ENCODE measurements at regions not wholly inside any gene's neighbourhood (a gene's known extent, or its start where the extent isn't known, plus 50 kb on each side); places are given as distances from the start of the nearest gene placed in this dataset.
"Not testable (repeated sequence)": the region's sequence is repeated elsewhere in the genome, so short reads cannot be mapped to it uniquely, and the experiment has no call there.

DNA sequence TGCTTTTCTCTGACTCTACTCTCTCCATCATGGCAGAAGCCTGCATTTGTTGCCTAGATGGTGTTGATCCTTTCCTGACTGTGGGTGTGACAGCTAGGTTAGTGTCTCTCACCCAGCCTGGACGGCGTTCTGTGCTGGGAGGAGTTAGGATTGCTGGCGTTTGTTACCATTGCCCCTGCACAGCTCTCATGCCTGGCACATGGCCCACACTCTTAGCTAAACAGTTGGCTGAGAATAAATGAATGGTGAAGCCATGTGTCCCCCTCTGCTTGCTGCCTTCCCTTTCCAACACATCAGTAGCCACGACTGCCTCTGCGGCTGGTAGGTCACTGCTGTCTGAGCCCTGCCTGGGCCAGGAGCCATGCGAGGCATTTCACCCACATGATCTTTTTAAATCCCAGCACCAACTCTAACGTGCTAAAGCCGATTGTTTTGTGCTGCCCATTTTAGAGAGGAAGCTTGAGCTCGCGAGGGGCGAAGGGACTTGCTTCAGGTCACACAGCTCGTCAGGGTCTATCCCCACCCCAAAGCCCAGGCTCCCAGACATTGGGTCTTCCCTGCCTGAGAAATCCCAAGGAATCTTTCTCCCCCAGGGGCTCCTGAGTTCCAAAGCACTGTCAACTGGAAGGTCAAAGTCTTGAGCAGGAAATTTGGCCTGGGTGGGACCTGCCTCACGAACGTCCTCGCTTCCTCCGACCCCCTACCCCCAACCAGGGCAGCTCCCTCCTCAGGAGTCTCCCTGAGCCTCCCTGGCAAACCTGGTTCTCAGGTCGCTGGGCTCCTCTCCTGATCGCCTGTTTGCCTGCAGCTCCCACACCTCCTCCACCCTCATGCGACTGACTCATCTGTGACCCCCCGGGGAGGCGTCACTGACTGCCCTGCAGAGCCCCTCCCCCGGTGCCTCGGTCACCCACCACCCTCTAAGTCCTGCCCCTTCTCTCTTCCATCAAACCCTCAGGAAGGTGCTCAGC is 271.7 kb upstream of the C1orf174 start:
- DNase-seq (ENCODE audit: low read depth), result no peak

DNA sequence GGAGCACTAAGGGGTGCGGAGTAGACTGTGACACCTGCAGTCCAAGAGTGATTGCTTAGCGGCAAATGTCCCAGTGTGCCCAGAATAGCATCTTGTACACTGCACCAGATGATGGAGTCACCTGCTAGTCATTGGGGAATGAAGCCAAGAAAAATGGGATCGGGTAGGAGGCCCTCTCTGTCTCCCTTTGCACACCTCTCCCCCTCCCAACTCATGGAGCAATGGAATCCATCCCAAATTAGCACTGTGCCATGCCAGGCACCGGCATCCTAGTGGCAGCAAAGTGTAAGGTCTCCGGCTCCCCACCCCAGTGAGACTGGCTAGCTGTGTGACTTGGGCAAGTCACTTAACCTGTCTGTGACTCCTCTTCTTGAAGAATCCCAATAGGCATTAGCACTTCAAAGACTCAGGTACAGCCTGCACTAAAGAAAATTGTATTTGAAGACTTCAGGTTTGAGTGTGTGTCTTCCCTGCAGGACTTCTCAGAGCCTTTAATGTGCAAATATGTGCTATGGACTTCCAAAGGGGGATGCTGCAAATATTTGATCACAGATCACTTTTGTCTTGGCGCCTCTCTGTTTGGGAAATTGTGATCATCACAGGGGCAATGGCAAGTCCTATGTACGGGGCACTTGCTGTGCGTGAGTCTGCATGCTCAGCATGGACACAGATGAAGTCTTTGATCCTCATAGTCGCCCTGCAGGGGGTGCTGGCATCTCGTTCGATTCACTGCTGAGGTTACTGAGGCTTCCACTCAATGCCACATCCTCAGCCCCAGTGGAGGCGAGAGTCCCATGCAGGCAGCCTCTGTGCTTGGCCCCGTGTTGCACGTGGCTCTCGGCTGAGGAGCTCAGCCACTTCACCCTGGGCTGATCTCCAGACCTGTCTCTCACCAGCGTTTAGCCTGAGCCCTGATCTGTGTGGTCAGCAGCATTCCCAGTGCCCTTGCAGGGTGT is 272.9 kb upstream of the C1orf174 start:
- DNase-seq (ENCODE audit: low read depth), result no peak

DNA sequence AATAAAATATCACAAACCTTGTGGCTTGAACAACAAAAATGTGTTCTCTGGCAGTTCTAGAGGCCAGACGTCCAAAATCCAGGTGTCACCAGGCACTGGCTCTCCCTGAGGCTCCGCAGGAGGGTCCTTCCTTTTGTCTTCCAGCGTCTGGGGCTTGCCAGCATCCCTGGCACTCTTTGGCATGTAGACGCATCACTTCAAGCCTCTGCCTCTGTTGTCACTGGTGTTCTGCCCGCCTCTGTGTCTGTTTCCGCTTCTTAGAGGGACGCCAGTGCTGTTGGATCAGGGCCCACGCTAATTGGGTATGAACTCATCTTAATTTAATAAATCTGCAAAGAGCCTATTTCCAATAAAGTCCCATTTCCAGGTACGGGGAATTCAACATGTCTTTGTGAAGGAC is 273.7 kb upstream of the C1orf174 start:
- DNase-seq (ENCODE audit: low read depth), result no peak

DNA sequence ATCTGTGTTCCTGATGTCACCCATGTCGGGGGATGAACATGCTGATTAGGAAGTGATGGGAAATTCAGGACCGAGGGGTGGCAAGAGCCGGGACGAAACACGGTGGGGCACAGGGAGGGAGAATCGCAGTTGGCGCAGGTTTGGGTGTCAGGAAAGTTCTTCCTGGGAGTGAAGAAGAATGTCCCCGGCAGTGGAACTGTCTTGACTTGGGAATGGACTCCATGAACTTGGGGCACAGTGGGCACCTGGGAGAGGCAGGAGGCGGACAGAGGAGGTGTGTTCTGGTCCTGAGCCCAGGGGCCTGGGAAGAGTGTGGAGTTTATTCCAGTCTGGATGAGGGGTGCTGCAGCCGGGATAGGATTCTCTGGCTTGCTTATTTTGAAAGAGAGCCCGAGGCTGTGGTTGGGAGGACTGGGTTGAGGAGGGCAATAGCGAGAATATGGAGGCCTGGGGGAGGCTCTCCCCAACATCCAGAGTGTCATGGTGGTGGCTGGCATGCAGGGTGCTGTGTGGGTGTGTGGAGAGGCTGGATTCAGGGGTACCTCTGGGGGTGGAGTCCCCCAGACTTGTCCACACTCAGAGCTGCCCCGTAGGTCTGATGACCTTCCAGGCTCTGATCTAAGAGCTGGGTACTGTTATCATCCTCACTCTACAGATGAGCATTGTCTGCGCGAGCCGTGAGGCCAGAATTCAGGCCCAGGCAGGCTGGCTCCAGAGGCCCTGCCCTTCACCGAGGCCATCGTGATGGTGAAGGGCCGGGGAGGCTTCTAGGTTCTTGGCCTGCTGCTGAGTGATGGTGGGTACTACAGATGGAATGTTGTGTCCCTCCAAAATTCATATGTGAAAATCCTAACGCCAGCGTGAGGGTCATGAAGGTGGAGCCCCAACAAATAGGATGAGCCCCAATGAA is 274.5 kb upstream of the C1orf174 start:
- no peak for DNase-seq (ENCODE audit: low read depth)

DNA sequence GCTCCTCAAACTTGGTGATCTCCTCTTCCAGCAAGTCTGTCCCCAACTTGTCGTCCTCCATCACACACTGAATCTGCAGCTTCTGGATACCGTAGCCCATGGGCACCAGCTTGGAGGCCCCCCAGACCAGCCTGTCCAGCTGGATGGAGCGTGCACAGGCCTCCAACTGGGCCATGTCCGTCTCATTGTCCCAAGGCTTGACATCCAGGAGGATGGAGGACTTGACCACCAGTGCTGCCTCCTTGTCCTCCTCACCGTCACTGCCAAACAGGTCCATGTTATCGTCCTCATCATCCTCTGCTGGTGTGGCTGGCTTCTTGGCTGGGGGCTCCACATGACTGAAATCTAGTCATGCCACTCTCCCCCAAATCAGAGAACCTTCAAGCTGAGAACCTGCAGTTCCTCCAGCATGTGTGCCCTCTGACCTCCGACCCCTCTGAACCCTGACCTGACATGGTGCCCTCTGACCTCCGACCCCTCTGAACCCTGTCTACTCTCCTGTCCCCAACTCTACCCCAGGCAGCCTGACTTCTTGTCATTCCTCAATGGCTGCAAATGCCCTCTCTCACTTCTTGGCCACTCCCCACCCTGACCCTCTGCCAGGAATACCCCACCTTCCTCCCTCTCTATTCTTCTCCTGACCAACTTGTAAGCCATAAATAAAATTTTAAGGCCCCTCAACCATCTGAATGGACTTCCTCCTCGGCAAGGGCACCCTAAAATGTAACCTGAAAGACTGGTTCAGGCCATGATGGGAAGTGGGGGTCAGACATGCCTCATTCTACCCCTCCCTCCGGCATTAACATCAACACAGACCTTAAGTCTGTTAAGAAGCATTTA is 275.7 kb upstream of the C1orf174 start:
- no peak for DNase-seq (ENCODE audit: low read depth)

DNA sequence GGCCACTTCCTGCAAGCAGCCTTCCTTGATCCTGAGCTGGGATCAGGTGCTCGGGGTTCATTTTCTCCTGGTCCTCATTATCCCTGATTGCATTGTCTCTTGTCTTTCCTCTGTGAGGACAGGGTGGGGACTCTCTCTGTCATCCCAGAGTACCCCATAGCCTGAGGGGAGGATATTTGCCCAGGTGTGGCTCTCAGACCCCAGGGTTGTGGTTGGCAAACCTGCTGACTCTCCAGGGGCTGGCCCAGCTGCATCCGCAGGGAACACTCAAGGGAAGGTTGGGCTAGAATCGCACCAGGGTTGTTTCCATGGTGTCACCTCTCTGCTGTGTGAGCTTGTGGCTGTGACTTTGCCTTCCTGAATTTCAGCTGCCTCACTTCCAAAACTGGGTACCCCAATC is 276.8 kb upstream of the C1orf174 start:
- no peak for DNase-seq (ENCODE audit: low read depth)

DNA sequence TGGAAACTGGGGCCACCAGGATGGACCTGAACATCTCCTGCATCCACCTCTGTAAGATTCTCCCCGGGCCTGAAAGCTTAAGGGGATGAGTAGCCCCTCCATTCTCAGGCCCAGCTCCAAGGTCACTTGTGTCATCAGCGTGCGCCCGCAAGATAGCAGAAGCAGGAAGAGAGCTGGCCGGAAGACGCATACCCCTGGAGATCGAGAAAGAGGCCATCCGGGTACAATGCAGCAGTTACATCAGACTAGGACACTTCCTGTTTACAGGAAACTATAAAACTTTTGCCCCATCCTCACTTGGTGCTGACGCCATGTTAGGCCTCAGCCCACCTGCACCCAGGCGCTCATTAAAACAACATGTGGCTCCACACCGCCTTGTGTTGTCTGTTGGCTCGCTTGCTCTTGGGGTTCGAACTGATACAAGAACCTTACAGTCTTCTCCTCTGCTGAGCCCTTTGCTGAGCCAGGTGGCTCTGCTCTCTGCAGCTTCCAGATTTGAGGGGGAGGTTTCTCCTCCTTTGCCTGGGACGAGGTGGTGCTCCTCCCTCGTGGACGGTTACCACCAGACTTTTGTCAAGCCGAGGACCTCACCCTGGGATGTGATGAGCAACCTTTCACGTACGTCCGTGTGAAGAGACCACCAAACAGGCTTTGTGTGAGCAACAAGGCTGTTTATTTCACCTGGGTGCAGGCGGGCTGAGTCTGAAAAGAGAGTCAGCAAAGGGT is 277.5 kb upstream of the C1orf174 start:
- DNase-seq (ENCODE audit: low read depth), result no peak

DNA sequence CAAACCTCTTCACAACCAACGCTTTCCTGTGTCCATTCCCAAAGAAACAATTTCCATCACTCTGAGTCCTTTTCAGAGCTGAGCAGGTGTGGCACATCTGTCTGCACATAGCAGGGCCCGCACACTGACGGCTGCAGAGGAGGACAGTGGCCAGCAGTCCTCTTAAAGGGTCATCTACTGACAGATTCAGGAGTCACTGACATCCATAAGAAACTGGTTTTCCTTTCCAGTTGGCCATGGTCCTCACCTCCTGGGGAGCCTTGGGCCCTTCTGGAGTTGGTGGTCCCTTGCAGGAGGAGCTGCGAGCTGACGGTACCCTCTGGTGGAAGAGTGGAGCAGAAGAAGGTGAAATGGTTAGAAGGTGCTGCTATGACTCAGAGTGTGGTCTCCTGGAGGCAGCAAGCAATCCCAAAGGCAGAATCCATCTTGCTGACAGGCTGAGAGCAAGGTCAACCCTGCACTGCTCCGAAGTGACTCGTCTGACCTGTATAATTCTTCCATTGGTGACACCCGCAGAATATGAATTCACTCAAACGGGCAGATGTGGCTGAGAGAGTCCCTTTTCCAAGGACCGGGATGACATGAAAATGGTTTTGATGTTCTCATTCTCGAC is 278.5 kb upstream of the C1orf174 start:
- no peak for DNase-seq (ENCODE audit: low read depth)

DNA sequence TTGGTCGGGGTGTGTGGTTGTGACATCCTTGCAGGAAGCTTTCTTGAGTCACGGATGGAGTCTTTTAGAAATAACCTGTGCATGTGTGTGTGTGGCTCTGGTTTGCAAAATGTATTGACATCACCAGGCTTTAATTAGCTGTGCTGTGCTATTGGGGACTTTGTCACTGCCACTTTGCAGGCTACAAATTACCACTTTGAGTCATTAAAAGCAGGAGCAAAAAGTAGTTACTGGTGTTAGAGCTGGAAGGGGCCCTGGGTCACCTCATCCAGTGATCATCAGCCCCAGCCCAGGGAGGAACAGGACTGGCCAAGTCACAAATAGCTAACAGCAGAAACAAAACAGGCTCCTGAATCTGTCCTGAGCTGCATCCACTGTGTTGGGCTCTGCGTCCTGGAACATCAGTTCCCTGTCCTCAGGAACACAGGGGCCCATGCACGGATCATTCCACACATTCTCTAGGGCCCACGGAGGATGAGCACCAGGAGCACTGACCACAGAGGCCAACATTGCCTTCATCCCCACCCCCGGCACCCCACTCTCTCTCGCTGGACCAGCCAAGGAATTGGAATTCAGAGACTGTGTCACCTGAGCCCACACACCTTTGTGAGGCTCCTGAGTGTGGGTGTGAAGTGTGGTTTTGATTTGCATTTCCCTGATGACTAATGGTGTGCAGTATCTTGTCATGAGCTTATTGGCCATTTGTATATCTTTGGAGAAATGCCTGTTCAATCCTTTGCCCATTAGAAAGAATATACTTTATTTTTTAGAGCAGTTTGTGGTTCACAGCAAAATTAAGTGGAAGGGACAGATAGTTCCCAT is 280.1 kb upstream of the C1orf174 start:
- DNase-seq (ENCODE audit: low read depth), result no peak

DNA sequence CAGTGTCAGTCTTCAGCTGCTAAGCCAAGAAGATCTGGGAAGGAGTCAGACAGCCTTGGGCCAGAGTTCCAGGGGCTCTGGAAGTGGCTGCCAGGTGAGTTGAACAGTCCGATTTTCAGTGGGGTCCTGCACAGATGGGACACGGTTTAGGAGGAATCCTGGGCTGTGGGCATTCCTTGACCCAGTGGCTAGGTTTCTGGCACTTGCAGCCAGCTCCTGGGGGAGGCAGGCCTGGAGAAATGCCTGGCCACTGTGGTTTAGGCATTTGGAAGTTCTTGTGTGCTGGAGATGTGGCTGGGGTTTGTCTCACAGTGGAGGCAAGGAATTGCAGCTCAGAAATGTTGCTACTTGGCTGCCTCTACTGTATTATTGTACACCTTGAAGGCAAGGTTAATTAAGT is 286.4 kb upstream of the C1orf174 start:
- DNase-seq (ENCODE audit: low read depth), result not testable (repeated sequence)

DNA sequence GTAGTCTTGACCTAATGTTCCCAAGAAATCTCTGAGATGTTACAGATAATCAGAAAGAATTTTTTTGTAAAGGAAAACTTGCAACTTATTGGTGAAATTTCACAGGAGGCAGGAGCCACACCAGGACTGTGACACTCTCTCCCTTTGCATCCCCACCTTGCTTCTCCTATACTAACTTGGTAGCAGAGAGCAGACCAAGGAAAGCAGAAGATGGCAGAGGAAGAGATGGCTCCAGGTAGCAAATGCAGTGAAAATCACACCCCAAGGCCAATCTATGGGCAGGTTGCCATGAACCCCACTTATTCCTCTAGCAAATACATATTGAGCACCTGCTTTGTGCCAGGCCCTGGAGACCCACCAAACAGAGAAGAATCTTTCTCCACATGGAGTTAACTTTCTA is 303.4 kb upstream of the C1orf174 start:
- DNase-seq (ENCODE audit: low read depth), result no peak

DNA sequence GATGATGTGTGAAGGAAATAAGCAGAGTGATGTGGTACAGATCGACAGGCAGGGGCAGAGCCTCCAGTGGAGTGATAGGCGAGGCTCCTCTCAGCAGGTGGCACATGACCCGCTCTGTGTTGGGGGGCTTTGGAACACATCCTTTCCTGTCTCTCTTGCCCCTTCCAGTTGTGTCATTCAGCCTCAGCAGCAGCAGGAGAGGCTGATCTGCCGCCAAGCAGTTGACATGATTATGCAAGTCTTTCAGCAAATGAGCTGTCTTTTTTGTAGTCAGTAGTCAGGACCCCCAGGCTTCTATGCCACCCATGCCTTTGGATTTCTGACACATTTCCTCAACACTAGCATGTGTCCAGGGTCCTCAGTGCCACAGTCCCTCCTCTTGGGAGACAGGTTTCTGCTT is 307.1 kb upstream of the C1orf174 start:
- no peak for DNase-seq (ENCODE audit: low read depth)

DNA sequence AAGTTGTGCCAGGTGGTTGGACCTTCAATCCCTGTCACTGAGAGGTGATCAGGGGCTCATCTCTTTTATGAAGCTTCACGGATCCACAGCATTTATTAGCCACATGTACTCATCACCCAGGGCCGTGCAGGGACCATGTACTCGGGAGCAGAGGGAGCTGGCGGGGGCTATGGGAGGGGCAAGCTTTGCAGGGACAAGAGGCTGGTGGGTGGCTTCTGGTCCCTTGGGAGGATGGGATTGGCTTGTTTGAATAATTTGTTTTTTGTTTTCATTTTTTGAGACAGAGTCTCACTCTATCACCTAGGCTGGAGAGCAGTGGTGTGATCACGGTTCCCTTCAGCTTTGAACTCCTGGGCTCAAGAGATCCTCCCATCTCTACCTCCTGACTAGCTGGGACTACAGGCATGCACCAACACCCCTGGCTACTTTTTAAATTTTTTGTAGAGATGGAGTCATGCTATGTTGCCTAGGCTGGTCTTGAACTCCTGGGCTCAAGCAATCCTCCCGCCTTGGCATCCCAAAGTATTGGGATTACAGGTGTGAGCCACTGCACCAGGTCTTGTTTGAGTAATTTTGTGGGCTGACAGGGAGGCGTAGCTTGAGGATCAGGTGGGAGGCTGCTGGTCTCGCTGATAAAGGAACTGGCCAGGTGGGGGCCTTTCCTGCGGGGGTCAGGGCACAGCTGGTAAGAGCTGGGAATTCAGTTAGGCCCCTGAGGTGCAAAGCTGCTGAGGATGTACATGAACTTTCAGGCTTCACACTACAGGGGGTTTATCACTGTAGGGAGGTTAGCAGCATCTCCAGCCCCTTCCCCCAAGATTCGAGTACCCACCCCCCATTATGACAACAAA is 308.0 kb upstream of the C1orf174 start:
- DNase-seq (ENCODE audit: low read depth), result no peak

DNA sequence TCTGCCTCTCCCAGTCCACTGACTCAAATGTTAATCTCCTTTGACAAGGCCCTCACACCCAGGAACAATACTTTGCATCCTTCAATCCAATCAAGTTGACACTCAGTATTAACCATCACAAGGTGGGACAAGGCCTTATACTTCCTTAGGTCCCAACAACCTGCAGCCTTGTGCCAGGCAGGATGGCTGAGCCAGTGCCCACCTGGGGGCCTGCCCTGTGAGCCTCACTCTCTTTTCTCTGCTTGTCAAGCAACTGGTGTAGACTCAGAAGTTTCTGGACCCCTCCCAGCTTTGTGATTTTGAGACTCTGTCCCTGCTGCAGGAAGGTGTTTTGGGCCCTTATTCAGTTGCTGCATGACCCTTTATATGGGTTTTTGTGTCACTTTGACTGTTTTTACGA is 310.0 kb upstream of the C1orf174 start:
- no peak for DNase-seq (ENCODE audit: low read depth)

DNA sequence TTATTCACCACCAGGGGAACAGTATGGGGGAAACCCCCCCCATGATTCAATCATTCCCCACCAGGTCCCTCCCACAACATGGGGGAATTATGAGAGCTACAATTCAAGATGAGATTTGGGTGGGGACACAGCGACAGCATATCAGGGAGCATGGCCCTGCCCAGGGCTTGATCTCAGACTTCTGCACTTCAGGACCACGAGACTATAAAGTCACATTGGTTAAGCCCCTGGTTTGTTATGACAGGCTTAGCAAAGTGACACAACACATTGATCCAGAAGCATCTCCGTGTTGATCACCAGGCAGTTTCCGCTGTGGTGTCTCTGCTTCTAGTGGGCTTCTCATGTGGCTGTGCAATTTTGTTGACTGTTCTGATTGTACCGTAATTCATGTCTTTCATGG is 312.7 kb upstream of the C1orf174 start:
- DNase-seq (ENCODE audit: low read depth), result no peak

DNA sequence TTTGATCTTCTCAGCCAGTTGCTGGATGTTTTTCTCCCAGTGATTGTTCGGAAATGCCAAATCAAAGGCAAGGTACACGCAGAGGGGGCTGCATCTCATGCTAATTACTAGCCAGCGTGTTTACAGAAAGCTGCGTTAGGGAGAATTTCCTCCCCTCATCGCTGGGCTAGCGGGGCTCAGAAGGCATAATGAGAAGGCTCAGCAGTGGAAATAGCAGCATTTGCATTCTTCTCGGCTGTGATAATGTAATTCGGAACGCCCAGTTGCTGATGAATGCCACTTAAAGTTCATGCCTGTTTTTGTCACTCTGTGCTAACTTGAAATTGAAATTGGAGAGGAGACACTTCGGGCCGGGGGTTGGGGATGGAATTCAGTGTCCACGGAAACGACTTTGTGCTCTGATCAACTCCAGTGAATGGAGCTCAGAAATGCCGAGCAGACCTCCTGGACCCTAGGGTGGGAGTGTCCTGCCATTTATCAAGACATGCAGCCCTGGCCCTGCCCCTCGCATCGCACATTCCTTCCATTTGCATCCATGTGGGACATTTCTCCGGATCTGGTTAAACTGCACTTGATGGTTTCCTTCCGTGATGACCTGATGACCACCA is 313.4 kb upstream of the C1orf174 start:
- no peak for DNase-seq (ENCODE audit: low read depth)

DNA sequence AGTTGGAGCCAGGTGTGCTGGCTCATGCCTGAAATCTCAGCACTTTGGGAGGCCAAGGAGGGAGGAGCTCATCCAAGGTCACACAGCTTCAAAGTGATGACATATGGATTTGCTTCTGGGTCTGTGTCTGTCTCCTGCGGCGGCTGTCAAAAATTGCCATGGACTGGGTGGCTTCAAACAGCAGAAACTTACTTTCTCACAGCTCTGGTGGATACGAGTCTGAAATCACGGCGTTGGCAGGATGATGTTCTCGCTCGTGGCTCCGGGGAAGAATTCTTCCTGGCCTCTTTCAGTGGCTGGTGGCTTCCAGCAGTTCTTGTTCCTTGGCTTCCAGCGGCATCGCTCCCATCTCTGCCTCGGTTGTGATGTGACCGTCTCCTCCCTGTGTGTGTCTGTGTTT is 314.8 kb upstream of the C1orf174 start:
- DNase-seq (ENCODE audit: low read depth), result no peak

All from renal cortical epithelial cell (primary cell).